Stimulated activated CD8-positive, alpha-beta memory T cell treated with anti-CD3 and anti-CD28 coated beads, Interleukin-15, amount 100 ng/mL, for 48 hours (primary cell): ENCODE measurements at regions not wholly inside any gene's neighbourhood (a gene's known extent, or its start where the extent isn't known, plus 50 kb on each side); places are given as distances from the start of the nearest gene placed in this dataset.
"Not testable (repeated sequence)": the region's sequence is repeated elsewhere in the genome, so short reads cannot be mapped to it uniquely, and the experiment has no call there.

ENCODE experiments used
- DNase-seq, 2 donors: peaks; one replicate each; pipeline ENCODE4 v3.0.0-alpha.2; 2020; ENCODE audit warnings: low read depth in 2 of 2

DNA sequence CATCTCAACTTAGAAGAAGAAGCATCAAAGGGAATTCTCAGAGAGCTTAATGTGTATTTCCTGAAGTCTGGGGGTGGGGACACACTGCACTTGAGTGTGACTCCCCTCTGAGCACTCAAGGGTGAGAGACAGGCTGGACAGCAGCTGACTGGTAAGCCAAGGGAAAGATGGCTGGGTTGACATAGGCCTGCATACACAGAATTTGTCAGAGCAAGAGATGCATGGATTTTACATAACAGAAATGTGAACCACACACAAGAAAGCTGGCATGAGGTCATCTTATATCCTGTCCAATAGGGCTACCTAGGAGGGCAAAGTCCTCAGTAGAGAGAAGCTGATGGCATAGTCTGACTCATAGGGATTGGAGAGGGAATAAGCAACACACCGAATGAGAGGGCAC lies 114.3 kb upstream of the EPB41L4A start:
- no peak for DNase-seq

DNA sequence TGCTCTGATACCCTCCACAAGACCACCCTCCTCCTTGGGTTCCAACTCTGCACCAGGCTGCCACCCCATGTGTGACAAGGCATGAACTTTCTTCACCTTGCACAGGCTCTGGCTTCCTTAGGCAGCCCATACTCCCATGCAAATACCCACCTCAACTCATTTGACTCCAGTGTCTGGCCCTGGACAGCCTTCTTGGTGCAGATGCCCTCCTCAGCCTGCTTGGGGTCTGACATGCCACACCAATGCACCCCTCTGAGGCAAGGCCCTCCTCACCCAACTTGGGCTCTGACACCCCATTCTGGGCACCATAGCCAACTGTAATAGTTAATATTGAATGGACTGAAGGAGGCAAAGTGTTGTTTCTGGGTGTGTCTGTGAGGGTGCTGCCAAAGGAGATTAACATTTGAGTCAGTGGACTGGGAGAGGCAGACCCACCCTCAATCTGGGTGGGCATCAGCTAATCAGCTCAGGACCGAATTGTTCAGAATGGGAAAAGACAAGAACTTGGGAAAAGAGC lies 115.0 kb upstream of the EPB41L4A start:
- no peak for DNase-seq

DNA sequence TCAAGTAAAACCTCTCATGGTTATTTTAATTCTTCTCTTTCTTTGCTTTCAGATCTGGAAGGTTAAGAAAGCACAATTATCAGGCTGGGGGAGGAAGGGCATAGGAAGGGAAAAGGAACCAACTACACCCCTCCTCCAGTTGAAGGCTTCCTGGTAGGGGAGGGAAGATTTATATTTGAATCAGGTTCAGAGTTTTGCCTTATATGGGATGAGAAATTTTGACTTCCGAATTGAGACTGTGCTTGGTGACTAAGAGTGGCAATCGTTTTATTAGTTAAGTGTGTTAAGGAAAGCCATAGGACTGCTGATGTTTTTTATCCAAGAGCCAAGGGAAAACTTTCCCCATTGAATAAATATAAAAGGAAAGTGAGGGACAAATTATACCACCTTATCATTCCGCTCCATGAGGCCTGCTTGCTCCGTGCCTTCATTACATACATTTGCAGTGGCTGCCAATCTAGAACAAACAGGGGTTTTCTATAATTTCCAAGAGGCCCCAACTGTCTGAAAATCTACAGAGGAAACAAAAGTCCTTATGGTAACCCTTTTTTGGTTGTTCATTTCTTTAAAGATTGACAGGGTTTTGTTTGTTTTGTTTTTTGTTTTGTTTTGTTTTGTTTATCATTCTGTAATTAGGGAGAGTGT lies 115.7 kb upstream of the EPB41L4A start:
- no peak for DNase-seq

DNA sequence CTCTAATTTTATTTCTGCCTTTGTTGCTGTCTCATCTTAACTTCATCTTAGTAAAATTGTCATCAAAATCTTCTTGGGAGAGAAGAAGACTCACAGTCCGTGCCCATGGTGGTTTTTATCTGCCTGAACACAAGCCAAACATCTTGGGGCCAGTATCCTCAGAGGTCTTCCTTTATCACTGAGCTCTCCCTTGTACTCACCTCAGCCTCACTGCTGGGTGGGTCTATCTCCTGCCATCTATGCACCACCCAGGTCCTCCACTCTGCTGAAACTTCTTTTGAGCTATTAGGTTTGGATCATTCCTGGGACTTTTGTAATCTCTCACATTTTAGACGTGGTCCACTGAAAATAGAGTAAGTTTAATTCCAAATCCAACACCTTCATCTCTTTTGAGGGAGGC lies 116.3 kb upstream of the EPB41L4A start:
- DNase-seq, result no peak

DNA sequence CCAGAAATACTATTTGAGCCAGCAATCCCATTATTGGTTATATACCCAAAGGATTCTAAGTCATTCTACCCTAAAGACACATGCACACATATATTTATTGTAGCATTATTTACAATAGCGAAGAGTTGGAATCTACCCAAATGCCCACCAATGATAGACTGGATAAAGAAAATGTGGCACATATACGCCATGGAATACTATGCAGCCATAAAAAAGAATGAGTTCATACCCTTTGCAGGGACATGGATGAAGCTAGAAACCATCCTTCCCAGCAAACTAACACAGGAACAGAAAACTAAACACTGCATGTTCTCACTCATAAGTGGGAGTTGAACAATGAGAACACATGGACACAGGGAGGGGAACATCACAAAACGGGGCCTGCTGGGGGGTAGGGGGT lies 125.5 kb upstream of the EPB41L4A start:
- not testable (repeated sequence) for DNase-seq

DNA sequence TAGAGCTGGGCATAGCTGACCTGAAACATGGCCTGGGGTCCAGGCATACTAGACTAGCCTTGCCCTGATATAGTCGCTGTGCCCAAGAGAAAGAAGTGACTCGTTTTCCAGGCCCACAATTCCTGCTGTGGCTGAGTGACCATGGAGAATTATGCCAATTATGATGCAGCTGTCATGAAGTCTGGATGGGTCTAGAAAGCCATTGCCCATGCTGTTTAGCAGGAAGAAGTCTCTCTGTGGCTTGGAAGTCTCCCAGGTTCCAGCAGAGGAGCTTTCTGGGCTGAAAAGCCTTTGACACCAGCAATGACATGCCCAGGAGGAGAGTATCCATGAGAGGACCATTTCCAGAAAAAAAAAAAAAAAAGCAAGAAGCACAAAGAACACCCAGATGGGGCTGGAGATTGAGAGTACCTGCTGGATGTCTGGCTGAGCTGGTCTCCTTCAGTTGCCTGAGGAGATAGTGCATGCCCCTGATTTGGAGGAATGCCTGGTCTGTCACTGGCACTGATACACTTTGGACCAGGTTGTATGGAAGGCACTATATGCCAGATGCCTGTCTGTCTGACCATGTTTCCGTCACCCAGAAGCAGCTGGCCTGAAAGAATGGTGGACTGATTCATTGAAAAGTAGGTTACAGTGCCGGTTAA lies 128.0 kb upstream of the EPB41L4A start:
- no peak for DNase-seq

DNA sequence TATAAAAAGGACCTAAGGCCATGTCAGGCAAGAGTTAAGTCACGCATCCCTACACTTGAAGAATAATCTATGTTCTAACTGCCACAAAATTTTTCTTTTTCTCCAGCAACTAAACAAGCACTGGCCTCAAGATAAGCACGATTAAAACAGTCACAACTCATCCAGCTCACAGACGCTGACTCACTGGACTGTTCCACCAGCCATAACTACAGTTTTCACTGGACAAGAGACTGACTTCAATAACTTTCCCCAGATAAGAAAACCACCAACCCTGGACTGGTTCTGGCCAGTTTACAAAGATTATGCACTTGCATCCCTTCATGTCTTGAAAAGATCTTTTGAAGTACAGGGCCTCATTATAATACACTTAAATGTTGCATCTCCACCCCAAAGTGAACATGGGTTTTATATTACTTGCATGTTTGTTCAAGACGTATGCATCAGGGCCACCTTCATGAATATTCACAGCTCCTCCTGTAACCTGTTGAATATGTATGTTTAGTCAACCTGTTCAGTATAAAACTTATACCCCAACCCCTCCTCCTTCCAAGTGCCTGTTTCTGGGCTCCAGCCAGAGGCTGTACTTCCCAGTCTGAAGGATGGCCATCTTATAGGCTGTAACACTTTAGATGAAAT lies 129.3 kb upstream of the EPB41L4A start:
- no peak for DNase-seq

DNA sequence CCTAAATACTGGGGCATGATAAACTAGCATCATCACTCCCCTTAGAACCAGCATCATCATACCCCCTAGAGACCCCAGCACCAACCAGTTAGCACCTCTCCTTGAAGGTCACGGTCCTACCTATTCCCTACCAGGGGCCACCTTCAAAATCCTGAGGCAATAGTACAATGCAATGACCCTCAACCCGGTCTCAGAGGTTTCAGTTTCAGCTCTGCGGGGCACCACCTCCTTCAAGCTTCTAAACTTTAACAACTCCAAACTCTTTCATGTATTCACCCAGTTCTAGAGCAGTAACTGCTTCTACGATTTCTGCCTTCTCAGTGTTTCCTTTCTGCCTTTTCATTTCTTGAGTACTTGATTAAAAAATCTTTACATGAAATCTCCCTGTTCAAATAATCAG lies 130.1 kb upstream of the EPB41L4A start:
- DNase-seq, result no peak

DNA sequence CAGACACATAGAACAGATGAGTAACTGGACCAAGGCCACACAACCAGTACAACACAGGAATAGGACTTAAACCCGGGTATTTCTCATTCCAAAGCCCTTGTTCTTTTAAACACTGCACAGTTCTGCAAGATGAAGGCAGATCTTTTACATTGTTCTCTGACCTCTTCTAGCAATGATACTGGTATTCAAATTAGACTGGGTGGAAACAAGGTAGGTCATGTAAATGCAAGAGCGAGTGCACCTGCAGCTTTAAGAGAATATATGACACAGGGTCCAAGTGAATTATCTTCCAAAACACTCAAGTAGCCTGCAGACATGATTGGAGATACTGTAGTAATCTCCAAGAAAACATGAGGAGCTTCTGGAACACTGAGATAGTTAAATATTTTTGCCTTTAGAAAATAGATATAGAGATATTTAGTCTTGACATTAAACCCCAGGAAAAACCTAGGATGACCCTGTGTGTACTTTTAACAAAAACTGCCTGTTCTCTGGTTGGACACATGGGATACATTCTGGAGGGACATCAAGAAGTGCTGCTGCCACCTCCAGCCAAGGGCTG lies 130.6 kb upstream of the EPB41L4A start:
- DNase-seq, result no peak

DNA sequence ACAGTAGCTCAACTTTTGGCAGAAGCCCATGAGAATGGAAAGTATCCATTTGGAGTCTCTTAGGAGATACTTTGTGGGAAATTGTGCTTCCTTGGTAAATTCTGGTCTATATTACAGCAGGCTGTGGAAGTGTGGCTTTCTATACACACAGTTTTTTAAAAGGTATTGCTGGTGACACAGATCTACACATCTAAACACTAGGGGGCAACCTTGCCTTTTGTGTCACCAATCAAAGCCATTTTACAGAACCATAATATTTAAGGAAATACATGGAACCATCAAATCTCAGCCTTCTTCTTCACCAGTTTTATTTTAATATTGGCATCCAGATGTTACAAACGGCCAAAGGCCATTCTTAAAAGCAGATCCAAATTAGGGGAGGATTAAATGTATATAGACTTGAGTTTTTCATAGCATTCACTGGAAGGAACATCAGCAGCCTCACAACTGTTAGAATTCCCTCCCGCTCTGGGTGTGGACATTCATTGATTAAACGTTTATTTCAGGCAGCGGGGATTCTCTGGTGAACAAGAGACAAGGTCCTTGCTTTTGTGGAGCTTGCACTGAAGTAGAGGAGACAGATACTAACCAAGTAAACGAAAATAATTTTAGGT lies 132.4 kb upstream of the EPB41L4A start:
- no peak for DNase-seq

DNA sequence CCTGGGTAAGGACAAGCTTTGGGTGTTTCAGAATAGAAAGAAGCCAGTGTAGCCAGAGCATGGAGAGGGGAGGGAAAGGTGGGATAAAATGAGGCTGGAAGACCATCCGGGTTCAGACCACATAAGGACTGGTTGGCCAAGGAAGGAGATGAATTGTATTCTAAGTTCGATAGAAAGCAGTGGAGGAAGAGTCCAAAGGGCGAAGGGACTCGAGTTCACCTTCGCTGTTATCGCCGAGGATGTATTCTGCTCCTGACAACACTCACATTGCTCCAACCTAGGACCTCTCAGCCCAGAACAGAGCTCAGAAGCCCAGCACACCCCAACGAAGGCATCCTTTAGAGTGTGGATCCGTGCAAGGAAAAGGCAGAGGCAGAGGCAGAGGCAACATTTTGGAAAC lies 133.1 kb upstream of the EPB41L4A start:
- DNase-seq, result no peak

DNA sequence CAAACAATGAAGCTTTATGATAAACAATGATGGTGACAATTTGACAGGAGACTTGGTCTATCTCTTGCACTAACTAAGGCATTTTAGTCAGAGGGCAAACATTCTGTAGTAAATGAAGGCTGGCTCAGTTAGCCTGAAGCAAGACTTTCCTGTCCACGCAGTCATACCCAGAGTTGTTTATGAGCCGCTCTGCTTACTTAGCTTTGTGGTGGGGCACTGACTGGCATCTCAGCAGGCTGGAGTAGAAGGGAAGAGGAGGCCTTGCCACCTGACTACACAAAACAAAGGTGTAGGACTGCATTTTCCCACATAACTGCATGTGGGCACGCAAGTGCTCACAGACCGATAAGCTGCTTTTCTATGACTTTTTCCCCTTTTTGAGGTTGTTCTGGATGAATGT lies 133.7 kb upstream of the EPB41L4A start:
- no peak for DNase-seq

DNA sequence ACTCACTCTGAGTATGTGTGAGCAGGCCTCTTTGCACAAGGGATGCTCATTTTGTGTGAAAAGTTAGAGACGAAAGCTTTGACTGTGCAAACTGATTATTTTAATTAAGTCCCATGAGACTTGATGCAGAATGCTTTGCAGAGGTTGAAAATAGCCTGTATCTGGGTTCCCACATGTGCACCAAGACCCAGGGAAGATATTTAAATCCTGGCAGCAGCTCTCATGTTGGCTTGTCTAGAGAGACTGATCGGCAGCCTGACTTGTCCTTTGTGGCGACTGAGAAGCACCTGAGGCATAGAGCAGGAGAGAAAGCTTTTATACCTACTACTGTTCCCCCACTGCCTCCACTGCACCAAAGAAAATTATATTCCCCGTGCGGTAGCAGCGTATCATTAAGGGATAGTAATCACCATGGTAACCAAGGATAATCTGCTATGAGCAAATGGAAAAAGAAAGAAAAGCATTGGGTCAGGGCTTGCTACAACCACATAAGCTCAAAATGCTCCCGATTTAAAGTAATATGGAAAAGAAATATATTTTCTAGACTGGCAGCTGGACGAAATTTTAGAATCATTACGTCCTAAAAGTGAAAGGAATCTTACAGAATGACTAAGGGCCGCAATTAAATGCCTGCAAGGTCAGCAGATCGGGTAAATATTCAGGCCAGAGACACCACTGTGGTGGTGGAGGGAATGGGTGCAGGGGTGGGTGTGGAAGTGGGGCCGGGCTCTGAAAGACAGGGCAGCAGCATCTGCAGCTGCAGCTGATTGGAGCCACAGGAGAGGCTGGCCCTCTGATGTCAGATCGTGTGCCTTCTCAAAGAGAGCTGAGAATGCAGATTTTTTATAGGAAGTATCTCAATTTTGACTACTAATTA lies 135.3 kb upstream of the EPB41L4A start:
- DNase-seq, result no peak

DNA sequence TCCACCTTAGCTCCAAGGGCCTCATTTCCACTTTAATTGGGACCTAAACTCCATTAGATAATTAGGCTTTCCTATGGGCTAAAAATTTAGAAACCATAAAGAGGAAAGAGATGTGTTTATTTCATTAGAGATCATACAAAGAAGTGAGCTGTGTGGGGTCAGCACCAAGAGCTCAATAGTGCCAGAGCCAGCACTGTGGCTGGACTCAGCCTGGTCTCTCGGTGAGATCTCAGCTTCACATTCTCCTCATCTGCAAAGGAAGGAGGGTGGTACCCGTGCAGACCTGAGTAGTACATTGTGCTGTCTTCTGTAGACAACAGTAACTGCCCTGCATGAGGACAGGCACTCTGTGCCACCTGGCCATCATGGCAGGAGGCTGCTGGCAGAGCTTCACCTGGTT lies 136.1 kb upstream of the EPB41L4A start:
- DNase-seq, result no peak

DNA sequence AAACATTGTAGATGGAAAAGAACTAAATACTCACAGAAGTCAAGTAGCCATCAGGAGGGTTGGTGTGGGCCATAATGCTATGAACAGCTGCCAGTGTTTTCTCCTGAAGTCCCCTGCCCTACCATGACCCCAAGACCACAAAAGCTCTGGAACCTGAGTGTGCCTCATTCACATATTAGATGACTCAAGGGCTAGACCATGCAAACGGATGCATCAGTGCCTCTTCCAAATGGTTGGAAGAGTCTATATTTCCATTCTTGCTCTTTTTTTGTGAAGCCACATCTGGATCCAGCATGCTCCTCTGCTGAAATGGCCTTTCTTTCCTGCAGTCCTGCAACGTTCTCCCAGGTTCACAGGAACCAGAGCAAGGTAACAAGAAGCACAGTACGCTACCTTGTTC lies 136.6 kb upstream of the EPB41L4A start:
- no peak for DNase-seq

DNA sequence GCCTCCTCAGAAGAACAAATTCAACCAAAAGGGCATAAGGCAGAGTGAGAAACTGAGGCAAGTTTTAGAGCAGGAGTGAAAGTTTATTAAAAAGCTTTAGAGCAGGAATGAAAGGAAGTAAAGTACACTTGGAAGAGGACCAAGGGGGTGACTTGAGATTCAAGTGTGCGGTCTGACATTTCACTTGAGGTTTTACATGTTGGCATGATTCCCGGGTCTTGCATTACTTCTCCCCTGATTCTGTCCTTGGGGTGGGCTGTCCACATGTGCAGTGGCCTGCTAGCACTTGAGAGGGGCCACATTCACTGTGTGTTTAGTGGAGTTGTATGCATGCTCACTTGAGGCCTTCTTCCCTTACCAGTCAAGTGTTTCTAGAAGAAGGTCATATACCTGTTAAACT lies 140.4 kb upstream of the EPB41L4A start:
- not testable (repeated sequence) for DNase-seq

DNA sequence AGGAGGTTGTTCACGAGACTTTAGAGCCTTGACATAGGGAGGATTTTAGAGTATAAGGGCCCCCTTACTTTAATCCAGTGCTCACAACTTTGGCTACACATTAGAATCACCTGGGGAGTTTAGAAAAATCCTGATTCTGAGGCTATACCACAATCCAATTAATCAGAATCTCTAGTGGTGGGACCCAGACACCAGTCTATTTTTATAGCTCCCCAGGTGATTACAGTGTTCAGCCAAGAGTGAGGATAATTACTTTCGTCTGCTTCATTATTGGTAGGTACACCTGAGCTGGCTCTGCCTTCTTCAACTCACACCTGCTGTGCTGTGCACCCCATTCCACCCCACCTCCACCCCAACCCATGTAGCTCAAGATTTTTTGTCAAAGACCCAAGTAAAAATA lies 141.3 kb upstream of the EPB41L4A start:
- DNase-seq, result no peak

DNA sequence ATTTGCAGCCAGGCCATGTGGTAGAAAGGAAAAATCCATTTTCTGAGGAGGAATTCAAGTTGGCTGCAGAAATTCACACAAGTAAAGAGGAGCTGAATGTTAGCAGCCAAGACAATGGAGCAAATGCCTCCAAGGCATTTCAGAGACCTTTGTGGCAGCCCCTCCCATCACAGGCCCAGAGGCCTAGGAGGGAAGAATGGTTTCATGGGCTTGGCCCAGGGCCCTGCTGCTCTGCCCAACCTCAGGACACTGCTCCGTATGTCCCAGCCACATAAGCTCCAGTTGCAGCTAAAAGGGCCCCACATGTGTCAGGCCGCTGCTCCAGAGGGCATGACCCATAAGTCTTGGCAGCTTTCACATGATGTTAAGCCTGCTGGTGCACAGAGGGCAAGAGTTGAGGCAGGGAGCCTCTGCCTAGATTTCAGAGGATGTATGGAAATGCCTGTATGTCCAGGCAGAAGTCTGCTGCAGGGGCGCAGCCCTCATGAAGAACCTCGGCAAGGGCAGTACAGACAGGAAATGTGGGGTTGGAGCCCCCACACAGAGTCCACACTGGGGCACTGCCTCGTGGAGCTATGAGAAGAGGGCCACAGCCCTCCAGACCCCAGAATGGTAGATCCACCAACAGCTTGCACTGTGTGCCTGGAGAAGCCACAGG lies 144.2 kb upstream of the EPB41L4A start:
- no peak for DNase-seq

DNA sequence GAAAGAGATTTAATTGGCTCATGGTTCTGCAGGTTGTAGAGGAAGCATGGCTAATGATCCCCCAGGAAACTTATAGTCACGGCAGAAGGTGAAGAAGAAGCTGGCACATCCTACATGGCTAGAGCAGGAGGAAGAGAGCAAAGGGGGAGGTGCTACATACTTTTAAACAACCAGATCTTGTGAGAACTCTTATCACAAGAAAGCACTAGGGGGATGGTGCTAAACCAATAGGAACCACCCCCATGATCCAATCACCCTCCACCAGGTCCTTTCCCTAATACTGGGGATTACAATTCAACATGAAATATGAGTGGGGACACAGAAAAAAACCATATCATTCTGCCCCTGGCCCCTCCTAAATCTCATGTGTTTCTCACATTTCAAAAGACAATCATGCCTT lies 147.2 kb upstream of the EPB41L4A start:
- DNase-seq, result no peak

DNA sequence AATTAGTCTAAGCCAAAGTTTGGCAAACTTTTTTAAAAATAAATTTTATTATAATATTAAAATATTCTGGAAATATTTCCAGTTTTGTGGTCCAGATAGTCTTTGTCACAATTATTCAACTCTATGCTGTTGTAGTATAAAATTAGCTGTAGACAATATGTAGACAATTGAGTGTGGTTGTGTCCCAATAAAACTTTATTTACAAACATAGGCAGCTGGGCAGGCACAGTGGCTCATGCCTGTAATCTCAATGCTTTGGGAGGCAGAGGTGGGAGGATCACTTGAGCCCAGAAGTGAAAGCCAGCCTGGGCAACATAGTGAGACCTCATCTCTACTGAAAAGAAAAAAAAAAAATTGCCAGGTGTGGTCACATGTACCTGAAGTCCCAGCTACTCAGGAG lies 150.5 kb upstream of the EPB41L4A start:
- no peak for DNase-seq
